ENCODE measurements at regions not wholly inside any gene's neighbourhood (a gene's known extent, or its start where the extent isn't known, plus 50 kb on each side); places are given as distances from the start of the nearest gene placed in this dataset.

GRCh38 chr14:43215524-43215923 is 1291.6 kb downstream of the FSCB start:
- Mint-ChIP-seq H3K4me3 (no peak overlapping the region), H3K9me3 (peaks cover 10% of the 10 kb centered on the region; the same call in 2 of the 3 replicates), H3K36me3 (ENCODE audit: low read depth) (peaks cover 5% of the 10 kb centered on the region; the same call in 1 of the 3 replicates), H3K27ac (no peak overlapping the region), H3K4me1 (no peaks in the 10 kb centered on the region), H3K27me3 (ENCODE audit: insufficient read depth, low read depth, poor library complexity) (no peaks in the 10 kb centered on the region)
- H3K79me2 ChIP-seq (replicated peaks; ENCODE audit: insufficient read depth): no peaks in the 10 kb centered on the region
- no peak for DNase-seq (ENCODE audit: low spot score)
- no peak overlapping the region for H3K4me2 ChIP-seq
- no peaks in the 10 kb centered on the region for H3K4me1 ChIP-seq (ENCODE audit: insufficient read depth)
- no peak overlapping the region for H2AFZ ChIP-seq
- H3K27me3 ChIP-seq (ENCODE audit: insufficient read depth): no peaks in the 10 kb centered on the region
- no peaks in the 10 kb centered on the region; the same call in none of the 2 replicates for H3K9me2 ChIP-seq (ENCODE audit: insufficient read depth)
- H4K20me1 ChIP-seq (replicated peaks; ENCODE audit: insufficient read depth): no peaks in the 10 kb centered on the region
- no peaks in the 10 kb centered on the region for H3F3A ChIP-seq (replicated peaks; ENCODE audit: low read depth)
- TF ChIP-seq ZNF331 (CRISPR knock-in tag; IDR thresholded peaks at IDR 0.05; ENCODE audit: low read depth): no peak
- TF ChIP-seq, protein P1, sequence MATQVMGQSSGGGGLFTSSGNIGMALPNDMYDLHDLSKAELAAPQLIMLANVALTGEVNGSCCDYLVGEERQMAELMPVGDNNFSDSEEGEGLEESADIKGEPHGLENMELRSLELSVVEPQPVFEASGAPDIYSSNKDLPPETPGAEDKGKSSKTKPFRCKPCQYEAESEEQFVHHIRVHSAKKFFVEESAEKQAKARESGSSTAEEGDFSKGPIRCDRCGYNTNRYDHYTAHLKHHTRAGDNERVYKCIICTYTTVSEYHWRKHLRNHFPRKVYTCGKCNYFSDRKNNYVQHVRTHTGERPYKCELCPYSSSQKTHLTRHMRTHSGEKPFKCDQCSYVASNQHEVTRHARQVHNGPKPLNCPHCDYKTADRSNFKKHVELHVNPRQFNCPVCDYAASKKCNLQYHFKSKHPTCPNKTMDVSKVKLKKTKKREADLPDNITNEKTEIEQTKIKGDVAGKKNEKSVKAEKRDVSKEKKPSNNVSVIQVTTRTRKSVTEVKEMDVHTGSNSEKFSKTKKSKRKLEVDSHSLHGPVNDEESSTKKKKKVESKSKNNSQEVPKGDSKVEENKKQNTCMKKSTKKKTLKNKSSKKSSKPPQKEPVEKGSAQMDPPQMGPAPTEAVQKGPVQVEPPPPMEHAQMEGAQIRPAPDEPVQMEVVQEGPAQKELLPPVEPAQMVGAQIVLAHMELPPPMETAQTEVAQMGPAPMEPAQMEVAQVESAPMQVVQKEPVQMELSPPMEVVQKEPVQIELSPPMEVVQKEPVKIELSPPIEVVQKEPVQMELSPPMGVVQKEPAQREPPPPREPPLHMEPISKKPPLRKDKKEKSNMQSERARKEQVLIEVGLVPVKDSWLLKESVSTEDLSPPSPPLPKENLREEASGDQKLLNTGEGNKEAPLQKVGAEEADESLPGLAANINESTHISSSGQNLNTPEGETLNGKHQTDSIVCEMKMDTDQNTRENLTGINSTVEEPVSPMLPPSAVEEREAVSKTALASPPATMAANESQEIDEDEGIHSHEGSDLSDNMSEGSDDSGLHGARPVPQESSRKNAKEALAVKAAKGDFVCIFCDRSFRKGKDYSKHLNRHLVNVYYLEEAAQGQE (IDR thresholded peaks at IDR 0.05; ENCODE audit: unreplicated experiment): no peak
- TF ChIP-seq CREB1 (CRISPR knock-in tag; IDR thresholded peaks at IDR 0.05; ENCODE audit: low read depth): no peak
- H3K27ac ChIP-seq (ENCODE audit: low read depth): no peak overlapping the region
- H3K4me3 ChIP-seq: no peak overlapping the region
- H3K36me3 ChIP-seq (ENCODE audit: insufficient read depth): no peaks in the 10 kb centered on the region
- ATAC-seq: no peak

- H3F3A ChIP-seq (replicated peaks; ENCODE audit: low read depth): no peaks in the 10 kb centered on the region
- no peaks in the 10 kb centered on the region for H3K4me1 ChIP-seq (ENCODE audit: insufficient read depth)
- Mint-ChIP-seq H3K9me3 (no peaks in the 10 kb centered on the region), H3K4me1 (no peaks in the 10 kb centered on the region), H3K36me3 (ENCODE audit: low read depth) (no peaks in the 10 kb centered on the region), H3K4me3 (no peak overlapping the region), H3K27me3 (ENCODE audit: insufficient read depth, low read depth, poor library complexity) (no peaks in the 10 kb centered on the region), H3K27ac (no peak overlapping the region)
- no peaks in the 10 kb centered on the region for H3K36me3 ChIP-seq (ENCODE audit: insufficient read depth)
- no peaks in the 10 kb centered on the region for H4K20me1 ChIP-seq (replicated peaks; ENCODE audit: insufficient read depth)
- H3K79me2 ChIP-seq (replicated peaks; ENCODE audit: insufficient read depth): no peaks in the 10 kb centered on the region
- ATAC-seq (no peak), DNase-seq (ENCODE audit: low spot score) (no peak)
- TF ChIP-seq, protein P2, sequence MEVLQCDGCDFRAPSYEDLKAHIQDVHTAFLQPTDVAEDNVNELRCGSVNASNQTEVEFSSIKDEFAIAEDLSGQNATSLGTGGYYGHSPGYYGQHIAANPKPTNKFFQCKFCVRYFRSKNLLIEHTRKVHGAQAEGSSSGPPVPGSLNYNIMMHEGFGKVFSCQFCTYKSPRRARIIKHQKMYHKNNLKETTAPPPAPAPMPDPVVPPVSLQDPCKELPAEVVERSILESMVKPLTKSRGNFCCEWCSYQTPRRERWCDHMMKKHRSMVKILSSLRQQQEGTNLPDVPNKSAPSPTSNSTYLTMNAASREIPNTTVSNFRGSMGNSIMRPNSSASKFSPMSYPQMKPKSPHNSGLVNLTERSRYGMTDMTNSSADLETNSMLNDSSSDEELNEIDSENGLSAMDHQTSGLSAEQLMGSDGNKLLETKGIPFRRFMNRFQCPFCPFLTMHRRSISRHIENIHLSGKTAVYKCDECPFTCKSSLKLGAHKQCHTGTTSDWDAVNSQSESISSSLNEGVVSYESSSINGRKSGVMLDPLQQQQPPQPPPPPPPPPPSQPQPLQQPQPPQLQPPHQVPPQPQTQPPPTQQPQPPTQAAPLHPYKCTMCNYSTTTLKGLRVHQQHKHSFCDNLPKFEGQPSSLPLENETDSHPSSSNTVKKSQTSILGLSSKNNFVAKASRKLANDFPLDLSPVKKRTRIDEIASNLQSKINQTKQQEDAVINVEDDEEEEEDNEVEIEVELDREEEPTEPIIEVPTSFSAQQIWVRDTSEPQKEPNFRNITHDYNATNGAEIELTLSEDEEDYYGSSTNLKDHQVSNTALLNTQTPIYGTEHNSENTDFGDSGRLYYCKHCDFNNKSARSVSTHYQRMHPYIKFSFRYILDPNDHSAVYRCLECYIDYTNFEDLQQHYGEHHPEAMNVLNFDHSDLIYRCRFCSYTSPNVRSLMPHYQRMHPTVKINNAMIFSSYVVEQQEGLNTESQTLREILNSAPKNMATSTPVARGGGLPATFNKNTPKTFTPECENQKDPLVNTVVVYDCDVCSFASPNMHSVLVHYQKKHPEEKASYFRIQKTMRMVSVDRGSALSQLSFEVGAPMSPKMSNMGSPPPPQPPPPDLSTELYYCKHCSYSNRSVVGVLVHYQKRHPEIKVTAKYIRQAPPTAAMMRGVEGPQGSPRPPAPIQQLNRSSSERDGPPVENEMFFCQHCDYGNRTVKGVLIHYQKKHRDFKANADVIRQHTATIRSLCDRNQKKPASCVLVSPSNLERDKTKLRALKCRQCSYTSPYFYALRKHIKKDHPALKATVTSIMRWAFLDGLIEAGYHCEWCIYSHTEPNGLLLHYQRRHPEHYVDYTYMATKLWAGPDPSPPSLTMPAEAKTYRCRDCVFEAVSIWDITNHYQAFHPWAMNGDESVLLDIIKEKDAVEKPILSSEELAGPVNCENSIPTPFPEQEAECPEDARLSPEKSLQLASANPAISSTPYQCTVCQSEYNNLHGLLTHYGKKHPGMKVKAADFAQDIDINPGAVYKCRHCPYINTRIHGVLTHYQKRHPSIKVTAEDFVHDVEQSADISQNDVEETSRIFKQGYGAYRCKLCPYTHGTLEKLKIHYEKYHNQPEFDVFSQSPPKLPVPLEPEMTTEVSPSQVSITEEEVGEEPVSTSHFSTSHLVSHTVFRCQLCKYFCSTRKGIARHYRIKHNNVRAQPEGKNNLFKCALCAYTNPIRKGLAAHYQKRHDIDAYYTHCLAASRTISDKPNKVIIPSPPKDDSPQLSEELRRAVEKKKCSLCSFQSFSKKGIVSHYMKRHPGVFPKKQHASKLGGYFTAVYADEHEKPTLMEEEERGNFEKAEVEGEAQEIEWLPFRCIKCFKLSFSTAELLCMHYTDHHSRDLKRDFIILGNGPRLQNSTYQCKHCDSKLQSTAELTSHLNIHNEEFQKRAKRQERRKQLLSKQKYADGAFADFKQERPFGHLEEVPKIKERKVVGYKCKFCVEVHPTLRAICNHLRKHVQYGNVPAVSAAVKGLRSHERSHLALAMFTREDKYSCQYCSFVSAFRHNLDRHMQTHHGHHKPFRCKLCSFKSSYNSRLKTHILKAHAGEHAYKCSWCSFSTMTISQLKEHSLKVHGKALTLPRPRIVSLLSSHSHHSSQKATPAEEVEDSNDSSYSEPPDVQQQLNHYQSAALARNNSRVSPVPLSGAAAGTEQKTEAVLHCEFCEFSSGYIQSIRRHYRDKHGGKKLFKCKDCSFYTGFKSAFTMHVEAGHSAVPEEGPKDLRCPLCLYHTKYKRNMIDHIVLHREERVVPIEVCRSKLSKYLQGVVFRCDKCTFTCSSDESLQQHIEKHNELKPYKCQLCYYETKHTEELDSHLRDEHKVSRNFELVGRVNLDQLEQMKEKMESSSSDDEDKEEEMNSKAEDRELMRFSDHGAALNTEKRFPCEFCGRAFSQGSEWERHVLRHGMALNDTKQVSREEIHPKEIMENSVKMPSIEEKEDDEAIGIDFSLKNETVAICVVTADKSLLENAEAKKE (CRISPR knock-in tag; IDR thresholded peaks at IDR 0.05): no peak
- TF ChIP-seq ZNF114 (CRISPR knock-in tag; IDR thresholded peaks at IDR 0.05) (no peak), NANOG (IDR thresholded peaks at IDR 0.05; ENCODE audit: borderline replicate concordance) (no peak), EZH2 (IDR thresholded peaks at IDR 0.05; ENCODE audit: low read depth, unreplicated experiment) (no peak), CREB1 (CRISPR knock-in tag; IDR thresholded peaks at IDR 0.05; ENCODE audit: low read depth) (no peak), EZH2phosphoT487 (IDR thresholded peaks at IDR 0.05; ENCODE audit: unreplicated experiment) (no peak), STAT1 (IDR thresholded peaks at IDR 0.05; ENCODE audit: unreplicated experiment) (no peak), POLR2AphosphoS5 (IDR thresholded peaks at IDR 0.05; ENCODE audit: low read depth) (no peak)
- TF ChIP-seq, protein P3, sequence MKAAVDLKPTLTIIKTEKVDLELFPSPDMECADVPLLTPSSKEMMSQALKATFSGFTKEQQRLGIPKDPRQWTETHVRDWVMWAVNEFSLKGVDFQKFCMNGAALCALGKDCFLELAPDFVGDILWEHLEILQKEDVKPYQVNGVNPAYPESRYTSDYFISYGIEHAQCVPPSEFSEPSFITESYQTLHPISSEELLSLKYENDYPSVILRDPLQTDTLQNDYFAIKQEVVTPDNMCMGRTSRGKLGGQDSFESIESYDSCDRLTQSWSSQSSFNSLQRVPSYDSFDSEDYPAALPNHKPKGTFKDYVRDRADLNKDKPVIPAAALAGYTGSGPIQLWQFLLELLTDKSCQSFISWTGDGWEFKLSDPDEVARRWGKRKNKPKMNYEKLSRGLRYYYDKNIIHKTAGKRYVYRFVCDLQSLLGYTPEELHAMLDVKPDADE (IDR thresholded peaks at IDR 0.05): no peak
- no peaks in the 10 kb centered on the region for H3K27me3 ChIP-seq (ENCODE audit: insufficient read depth)
- H2AFZ ChIP-seq: no peak overlapping the region
- H3K27ac ChIP-seq (ENCODE audit: low read depth): no peak overlapping the region
- no peak overlapping the region for H3K4me2 ChIP-seq
- no peak overlapping the region for H3K4me3 ChIP-seq
- no peaks in the 10 kb centered on the region for H3K9me2 ChIP-seq (ENCODE audit: insufficient read depth)
These were observed 1299.9 kb downstream of the FSCB start for GRCh38 chr14:43207189-43207588.

Measured in GM23338 (cell line).